ENCODE measurements at regions not wholly inside any gene's neighbourhood (a gene's known extent, or its start where the extent isn't known, plus 50 kb on each side); places are given as distances from the start of the nearest gene placed in this dataset.

DNA sequence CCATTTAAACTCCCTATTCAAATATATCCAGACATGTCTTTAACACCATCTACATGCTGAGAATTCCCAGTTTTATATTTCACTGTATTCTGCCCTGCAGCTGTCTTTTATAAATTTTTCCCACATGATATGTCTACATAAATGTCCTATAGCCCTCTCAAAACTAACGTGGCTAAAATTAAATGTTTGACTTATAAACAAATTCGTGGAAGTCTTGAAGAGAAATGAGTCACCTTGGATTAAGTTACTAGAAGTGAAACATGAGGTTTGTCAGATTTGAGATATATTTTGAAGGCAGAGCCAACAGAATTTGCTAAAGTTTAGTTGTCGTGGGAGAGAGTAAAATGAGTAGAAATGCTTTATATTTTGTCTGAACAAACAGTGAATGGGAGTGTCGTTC lies 386.9 kb upstream of the CNTNAP2 start:
- ChIA-PET POLR2A (no interaction called here), CTCF (ENCODE audit: low intra/inter-chr PET ratio) (no interaction called here)
- H3K9me1 ChIP-seq (ENCODE audit: control insufficient read depth, insufficient read depth, low read length) = no peaks in the 10 kb centered on the region
- DNase-seq (ENCODE audit: extremely low read depth in 1 of 4, low spot score in 3 of 4) (no peak), ATAC-seq (no peak), FAIRE-seq (no peak)
- H3K27ac ChIP-seq (ENCODE audit: extremely low read depth, low read depth, low read length) = no peak overlapping the region
- in situ Hi-C loops (cut with MboI) = no loop called here
- intact Hi-C loops (cut with micrococcal nuclease) = no loop called here
- H2AFZ ChIP-seq (ENCODE audit: low read depth, low read length) = no peak overlapping the region
- 0% methylated on average over 4 of the region's 4 CpGs for WGBS (ENCODE audit: insufficient coverage, low coverage, missing lambda C conversion rate)
- TF ChIP-seq, protein P1, sequence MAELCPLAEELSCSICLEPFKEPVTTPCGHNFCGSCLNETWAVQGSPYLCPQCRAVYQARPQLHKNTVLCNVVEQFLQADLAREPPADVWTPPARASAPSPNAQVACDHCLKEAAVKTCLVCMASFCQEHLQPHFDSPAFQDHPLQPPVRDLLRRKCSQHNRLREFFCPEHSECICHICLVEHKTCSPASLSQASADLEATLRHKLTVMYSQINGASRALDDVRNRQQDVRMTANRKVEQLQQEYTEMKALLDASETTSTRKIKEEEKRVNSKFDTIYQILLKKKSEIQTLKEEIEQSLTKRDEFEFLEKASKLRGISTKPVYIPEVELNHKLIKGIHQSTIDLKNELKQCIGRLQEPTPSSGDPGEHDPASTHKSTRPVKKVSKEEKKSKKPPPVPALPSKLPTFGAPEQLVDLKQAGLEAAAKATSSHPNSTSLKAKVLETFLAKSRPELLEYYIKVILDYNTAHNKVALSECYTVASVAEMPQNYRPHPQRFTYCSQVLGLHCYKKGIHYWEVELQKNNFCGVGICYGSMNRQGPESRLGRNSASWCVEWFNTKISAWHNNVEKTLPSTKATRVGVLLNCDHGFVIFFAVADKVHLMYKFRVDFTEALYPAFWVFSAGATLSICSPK (IDR thresholded peaks at IDR 0.05; ENCODE audit: borderline replicate concordance) = no peak
- TF ChIP-seq KDM2B (CRISPR knock-in tag; IDR thresholded peaks at IDR 0.05) (no peak), TFAM (CRISPR knock-in tag; conservative IDR thresholded peaks at IDR 0.05) (no peak), ZNF282 (CRISPR knock-in tag; IDR thresholded peaks at IDR 0.05) (no peak), ZNF589 (CRISPR knock-in tag; IDR thresholded peaks at IDR 0.05; ENCODE audit: low read depth) (no peak)
- TF ChIP-seq, protein P2, sequence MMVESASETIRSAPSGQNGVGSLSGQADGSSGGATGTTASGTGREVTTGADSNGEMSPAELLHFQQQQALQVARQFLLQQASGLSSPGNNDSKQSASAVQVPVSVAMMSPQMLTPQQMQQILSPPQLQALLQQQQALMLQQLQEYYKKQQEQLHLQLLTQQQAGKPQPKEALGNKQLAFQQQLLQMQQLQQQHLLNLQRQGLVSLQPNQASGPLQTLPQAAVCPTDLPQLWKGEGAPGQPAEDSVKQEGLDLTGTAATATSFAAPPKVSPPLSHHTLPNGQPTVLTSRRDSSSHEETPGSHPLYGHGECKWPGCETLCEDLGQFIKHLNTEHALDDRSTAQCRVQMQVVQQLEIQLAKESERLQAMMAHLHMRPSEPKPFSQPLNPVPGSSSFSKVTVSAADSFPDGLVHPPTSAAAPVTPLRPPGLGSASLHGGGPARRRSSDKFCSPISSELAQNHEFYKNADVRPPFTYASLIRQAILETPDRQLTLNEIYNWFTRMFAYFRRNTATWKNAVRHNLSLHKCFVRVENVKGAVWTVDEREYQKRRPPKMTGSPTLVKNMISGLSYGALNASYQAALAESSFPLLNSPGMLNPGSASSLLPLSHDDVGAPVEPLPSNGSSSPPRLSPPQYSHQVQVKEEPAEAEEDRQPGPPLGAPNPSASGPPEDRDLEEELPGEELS (CRISPR knock-in tag; IDR thresholded peaks at IDR 0.05; ENCODE audit: borderline replicate concordance) = no peak
- no peaks in the 10 kb centered on the region for H3K27me3 ChIP-seq (ENCODE audit: control insufficient read depth in 2 of 2, insufficient read depth in 2 of 2, low read length in 2 of 2)
- H3K36me3 ChIP-seq (ENCODE audit: control insufficient read depth, insufficient read depth, low read length) = no peaks in the 10 kb centered on the region
- no peaks in the 10 kb centered on the region for H4K20me1 ChIP-seq (replicated peaks; ENCODE audit: control insufficient read depth, insufficient read depth, low read length)
- no TSS peak for BruUV-seq (replicated peaks)
- no peak overlapping the region for H3K9ac ChIP-seq (ENCODE audit: insufficient read depth in 1 of 2, low read depth in 2 of 2, low read length in 2 of 2)
- H3K79me2 ChIP-seq (ENCODE audit: control insufficient read depth, insufficient read depth, low read length) = no peaks in the 10 kb centered on the region
- H3K4me3 ChIP-seq = no peak overlapping the region
- H3K4me2 ChIP-seq (ENCODE audit: insufficient read depth, low read length) = no peak overlapping the region
- no peaks in the 10 kb centered on the region for H3K4me1 ChIP-seq (replicated peaks in 1 of 2; ENCODE audit: control insufficient read depth in 2 of 2, insufficient read depth in 2 of 2, low read length in 2 of 2)
- no peaks in the 10 kb centered on the region for H3K9me3 ChIP-seq (replicated peaks; ENCODE audit: control insufficient read depth, insufficient read depth, low read depth, low read length)

All from K562 (cell line).